ENCODE measurements at regions not wholly inside any gene's neighbourhood (a gene's known extent, or its start where the extent isn't known, plus 50 kb on each side); places are given as distances from the start of the nearest gene placed in this dataset.

- Mint-ChIP-seq H3K4me3 (no peak overlapping the region), H3K27me3 (peaks cover 0 to 23% (median 10%) of the 10 kb centered on the region in 3 donors), H3K9me3 (peaks cover 7 to 19% (median 15%) of the 10 kb centered on the region in 7 donors), H3K27ac (no peak overlapping the region), H3K4me1 (peaks cover 0 to 14% (median 4%) of the 10 kb centered on the region in 3 donors), H3K36me3 (peaks cover 12 to 13% of the 10 kb centered on the region in 2 donors)
- DNase-seq (no peak), ATAC-seq (ENCODE audit: low read depth in 2 of 2) (no peak)
Observed at GRCh38 chr1:222454186-222454585, 93.7 kb downstream of the HHIPL2 start.

GRCh38 chr1:222452031-222452430 is 95.9 kb downstream of the HHIPL2 start:
- H3K27ac Mint-ChIP-seq, result no peak overlapping the region
- no peak for ATAC-seq (ENCODE audit: low read depth in 2 of 2)
- peaks cover 2 to 3% of the 10 kb centered on the region in 2 donors for H3K36me3 Mint-ChIP-seq
- peaks cover 0 to 4% (median 4%) of the 10 kb centered on the region in 7 donors for H3K9me3 Mint-ChIP-seq
- H3K27me3 Mint-ChIP-seq, result peaks cover 0 to 35% (median 16%) of the 10 kb centered on the region in 3 donors
- DNase-seq, result no peak
- H3K4me1 Mint-ChIP-seq, result peaks cover 0 to 14% (median 4%) of the 10 kb centered on the region in 3 donors
- no peak overlapping the region for H3K4me3 Mint-ChIP-seq

DNA sequence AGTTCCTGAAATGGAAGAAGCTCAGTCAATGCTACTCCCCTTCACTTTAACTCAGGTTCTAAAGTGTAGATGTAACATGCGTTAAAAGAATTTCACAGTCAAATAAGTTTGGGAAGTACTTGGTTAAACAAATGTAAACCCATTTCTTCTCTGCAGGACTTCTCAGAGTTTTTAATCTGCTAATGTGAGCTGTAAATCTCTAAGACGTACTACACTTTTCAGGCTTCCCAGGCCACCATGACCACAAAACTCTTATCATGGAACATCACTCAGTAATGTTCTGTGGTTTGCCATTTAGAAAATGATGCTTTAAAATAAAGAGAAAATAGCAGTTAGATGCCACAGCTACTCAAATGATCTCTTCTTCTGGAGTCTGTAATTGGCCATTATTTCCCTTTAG is 104.3 kb downstream of the HHIPL2 start:
- no peak for ATAC-seq (ENCODE audit: low read depth in 2 of 2)

DNA sequence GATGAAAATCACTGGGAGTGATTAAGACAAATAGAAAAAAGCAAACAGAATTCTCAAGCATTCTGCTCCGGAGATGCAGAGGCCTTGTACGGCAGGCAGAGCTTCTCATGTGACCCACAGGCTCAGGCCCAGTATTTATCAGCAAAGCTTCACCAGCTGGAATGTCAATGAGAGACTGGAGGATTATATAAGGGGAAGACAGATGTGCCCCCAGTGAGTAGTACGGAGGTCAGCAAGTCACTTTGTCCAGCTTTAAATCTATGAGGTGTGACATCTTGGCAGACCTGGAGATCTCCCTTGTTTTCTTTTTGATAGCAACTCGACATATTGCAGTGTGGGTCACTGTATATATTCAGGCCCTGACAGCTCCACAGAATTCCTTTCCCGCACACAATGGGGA is 106.8 kb downstream of the HHIPL2 start:
- no peak overlapping the region for H3K4me3 Mint-ChIP-seq
- H3K9me3 Mint-ChIP-seq, result peaks cover 0 to 2% (median 0%) of the 10 kb centered on the region in 7 donors
- DNase-seq (no peak), ATAC-seq (ENCODE audit: low read depth in 2 of 2) (no peak)
- no peaks in the 10 kb centered on the region for H3K36me3 Mint-ChIP-seq
- H3K4me1 Mint-ChIP-seq, result no peaks in the 10 kb centered on the region
- peaks cover 4 to 49% (median 37%) of the 10 kb centered on the region in 3 donors for H3K27me3 Mint-ChIP-seq
- H3K27ac Mint-ChIP-seq, result no peak overlapping the region

More for the DNA sequence above, 104.3 kb downstream of the HHIPL2 start:
- no peak overlapping the region for H3K27ac Mint-ChIP-seq
- no peaks in the 10 kb centered on the region for H3K36me3 Mint-ChIP-seq
- no peaks in the 10 kb centered on the region for H3K4me1 Mint-ChIP-seq
- H3K9me3 Mint-ChIP-seq, result peaks cover 0 to 2% (median 0%) of the 10 kb centered on the region in 7 donors
- no peak overlapping the region for H3K4me3 Mint-ChIP-seq
- DNase-seq, result no peak
- H3K27me3 Mint-ChIP-seq, result peaks cover 6 to 56% (median 36%) of the 10 kb centered on the region in 3 donors

DNA sequence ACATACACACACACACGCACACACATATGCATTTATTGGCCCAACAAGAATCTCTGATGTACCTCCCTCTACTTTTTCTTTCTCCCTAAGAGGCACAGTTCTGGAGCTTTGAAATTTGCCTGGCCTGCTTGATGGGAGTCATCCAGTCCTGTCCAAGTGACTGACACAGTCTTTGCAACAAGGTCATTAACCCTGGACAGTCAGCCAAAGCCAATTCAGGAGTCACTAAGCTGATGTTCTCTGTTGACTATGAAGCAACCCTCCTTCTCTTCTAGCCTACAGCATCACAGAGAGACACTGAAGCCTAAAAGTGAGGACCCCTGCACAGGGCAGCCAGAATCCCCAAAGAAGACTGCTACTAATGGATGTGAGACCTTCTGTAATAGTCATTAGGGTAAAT is 123.1 kb downstream of the HHIPL2 start:
- H3K36me3 Mint-ChIP-seq, result peaks cover 0 to 22% of the 10 kb centered on the region in 2 donors

GRCh38 chr1:222421380-222421779 is 126.5 kb downstream of the HHIPL2 start:
- Mint-ChIP-seq H3K27ac (no peak overlapping the region), H3K27me3 (peaks cover 6 to 41% (median 35%) of the 10 kb centered on the region in 3 donors), H3K9me3 (peaks cover 0 to 19% (median 9%) of the 10 kb centered on the region in 7 donors), H3K4me1 (peaks cover 0 to 6% (median 6%) of the 10 kb centered on the region in 3 donors), H3K36me3 (peaks cover 0 to 15% of the 10 kb centered on the region in 2 donors), H3K4me3 (no peak overlapping the region)
- DNase-seq (no peak), ATAC-seq (ENCODE audit: low read depth in 2 of 2) (no peak)

More for the DNA sequence above, 123.1 kb downstream of the HHIPL2 start:
- ATAC-seq (ENCODE audit: low read depth in 2 of 2) (no peak), DNase-seq (no peak)
- H3K27me3 Mint-ChIP-seq, result peaks cover 12 to 43% (median 43%) of the 10 kb centered on the region in 3 donors
- peaks cover 3 to 19% (median 9%) of the 10 kb centered on the region in 7 donors for H3K9me3 Mint-ChIP-seq
- H3K4me1 Mint-ChIP-seq, result peaks cover 0 to 6% (median 6%) of the 10 kb centered on the region in 3 donors
- H3K4me3 Mint-ChIP-seq, result no peak overlapping the region
- no peak overlapping the region for H3K27ac Mint-ChIP-seq

GRCh38 chr1:222420633-222421032 is 127.3 kb downstream of the HHIPL2 start:
- peaks cover 0 to 15% of the 10 kb centered on the region in 2 donors for H3K36me3 Mint-ChIP-seq
- peaks cover 4 to 44% (median 35%) of the 10 kb centered on the region in 3 donors for H3K27me3 Mint-ChIP-seq
- H3K9me3 Mint-ChIP-seq, result peaks cover 0 to 11% (median 4%) of the 10 kb centered on the region in 7 donors
- H3K27ac Mint-ChIP-seq, result no peak overlapping the region
- peak overlapping the region in 2 of 8 donors; percentile 4 to 37 for H3K4me3 Mint-ChIP-seq
- DNase-seq, result no peak
- H3K4me1 Mint-ChIP-seq, result peaks cover 0 to 6% (median 6%) of the 10 kb centered on the region in 3 donors
- no peak for ATAC-seq (ENCODE audit: low read depth in 2 of 2)

DNA sequence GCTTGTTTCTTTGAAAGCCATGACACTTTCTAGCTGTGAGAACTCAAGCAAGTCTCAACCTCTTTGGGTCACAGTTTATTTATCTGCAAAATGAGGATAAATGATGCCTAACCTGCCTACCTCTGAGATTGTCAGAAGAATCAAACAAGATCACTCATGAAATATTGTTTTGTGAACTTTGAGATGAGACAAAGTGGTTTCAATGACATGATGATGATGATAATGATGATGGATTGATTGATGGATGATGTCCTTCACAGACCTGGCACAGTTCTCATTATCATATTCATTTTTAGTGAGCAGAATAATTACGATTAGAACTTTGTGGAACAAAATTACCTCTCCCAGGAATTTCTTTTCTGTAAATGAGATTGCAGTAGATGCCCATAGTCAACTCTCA is 129.2 kb downstream of the HHIPL2 start:
- Mint-ChIP-seq H3K4me1 (peaks cover 0 to 6% (median 6%) of the 10 kb centered on the region in 3 donors), H3K4me3 (no peak overlapping the region), H3K27ac (no peak overlapping the region), H3K36me3 (peaks cover 0 to 8% of the 10 kb centered on the region in 2 donors), H3K9me3 (peaks cover 0 to 4% (median 0%) of the 10 kb centered on the region in 7 donors), H3K27me3 (peaks cover 4 to 46% (median 33%) of the 10 kb centered on the region in 3 donors)
- DNase-seq (no peak), ATAC-seq (ENCODE audit: low read depth in 2 of 2) (no peak)

- Mint-ChIP-seq H3K9me3 (peaks cover 0 to 2% (median 0%) of the 10 kb centered on the region in 7 donors), H3K27me3 (peaks cover 4 to 32% (median 20%) of the 10 kb centered on the region in 3 donors), H3K27ac (no peak overlapping the region), H3K4me3 (no peak overlapping the region), H3K36me3 (no peaks in the 10 kb centered on the region), H3K4me1 (peaks cover 0 to 6% (median 6%) of the 10 kb centered on the region in 3 donors)
- DNase-seq (no peak), ATAC-seq (ENCODE audit: low read depth in 2 of 2) (no peak)
Observed at GRCh38 chr1:222417264-222417663, 130.6 kb downstream of the HHIPL2 start.

DNA sequence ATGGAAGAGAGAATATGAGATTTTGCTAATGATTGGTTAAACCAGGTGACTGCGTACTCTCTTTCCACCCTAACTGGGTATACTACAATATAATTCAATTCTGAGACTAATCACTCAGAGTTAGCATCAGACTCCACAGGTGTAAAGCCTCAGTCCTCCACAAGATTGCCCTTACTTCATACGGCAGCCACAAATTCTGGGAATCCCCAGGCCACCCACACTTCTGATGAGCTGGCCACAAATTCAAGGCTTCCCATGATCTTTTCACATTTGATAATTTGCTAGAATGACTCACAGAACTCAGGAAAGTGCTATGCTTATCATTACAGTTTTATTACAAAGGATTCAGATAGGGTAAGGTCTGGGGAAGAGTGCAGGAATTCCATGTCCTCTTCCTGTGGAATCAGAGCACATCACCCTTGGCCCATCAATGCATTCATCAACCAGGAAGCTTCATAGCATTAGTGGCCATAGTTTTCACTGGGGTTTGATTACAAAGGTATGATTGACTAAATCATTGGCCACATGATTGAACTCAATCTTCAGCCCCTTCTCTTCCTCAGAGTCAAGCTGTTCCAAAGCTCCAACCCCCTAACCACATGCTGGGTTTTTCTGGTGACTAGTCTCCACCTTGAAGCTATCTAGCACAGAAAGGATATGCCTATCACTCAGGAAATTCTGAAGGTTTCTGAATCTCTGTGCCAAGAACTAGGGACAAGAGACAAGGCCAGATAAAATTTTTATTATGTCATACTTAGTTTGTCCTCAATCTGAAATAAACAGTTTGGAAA is 131.7 kb downstream of the HHIPL2 start:
- ATAC-seq (ENCODE audit: low read depth in 2 of 2) (no peak), DNase-seq (no peak)
- Mint-ChIP-seq H3K36me3 (no peaks in the 10 kb centered on the region), H3K27me3 (peaks cover 4 to 23% (median 15%) of the 10 kb centered on the region in 3 donors), H3K4me1 (peaks cover 0 to 6% (median 6%) of the 10 kb centered on the region in 3 donors), H3K27ac (no peak overlapping the region), H3K9me3 (peaks cover 0 to 2% (median 0%) of the 10 kb centered on the region in 7 donors), H3K4me3 (no peak overlapping the region)

DNA sequence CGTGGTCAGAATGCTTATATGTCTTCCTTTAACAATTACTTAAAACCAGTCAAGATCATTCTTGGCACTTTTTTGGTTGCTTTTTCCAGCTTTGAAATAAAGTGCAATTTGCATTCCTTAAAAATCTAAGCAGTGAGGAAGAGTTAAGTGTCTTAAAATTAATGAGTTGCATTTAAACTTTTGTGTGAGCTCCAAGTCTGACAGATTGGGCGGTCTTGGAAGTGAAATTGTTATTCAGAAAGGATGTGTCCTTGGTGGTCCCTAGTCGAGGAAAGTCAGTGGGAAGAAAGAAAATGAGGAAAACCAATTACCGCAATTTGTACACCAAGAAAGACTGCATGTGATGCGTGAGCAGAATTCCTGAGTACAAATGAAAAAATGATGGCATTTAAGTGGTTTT is 132.5 kb downstream of the HHIPL2 start:
- no peak for ATAC-seq (ENCODE audit: low read depth in 2 of 2)
- Mint-ChIP-seq H3K27me3 (peaks cover 4 to 23% (median 15%) of the 10 kb centered on the region in 3 donors), H3K9me3 (peaks cover 0 to 2% (median 0%) of the 10 kb centered on the region in 7 donors), H3K4me1 (peaks cover 0 to 2% (median 2%) of the 10 kb centered on the region in 3 donors), H3K4me3 (no peak overlapping the region), H3K27ac (no peak overlapping the region), H3K36me3 (no peaks in the 10 kb centered on the region)
- DNase-seq, result no peak

- Mint-ChIP-seq H3K4me3 (no peak overlapping the region), H3K4me1 (no peaks in the 10 kb centered on the region), H3K36me3 (no peaks in the 10 kb centered on the region), H3K27ac (peak overlapping the region in 1 of 6 donors; percentile 38), H3K9me3 (peaks cover 0 to 4% (median 0%) of the 10 kb centered on the region in 7 donors), H3K27me3 (peaks cover 0 to 19% (median 10%) of the 10 kb centered on the region in 3 donors)
- no peak for DNase-seq
- no peak for ATAC-seq (ENCODE audit: low read depth in 2 of 2)
Observed at GRCh38 chr1:222413991-222414549, 133.8 kb downstream of the HHIPL2 start.

DNA sequence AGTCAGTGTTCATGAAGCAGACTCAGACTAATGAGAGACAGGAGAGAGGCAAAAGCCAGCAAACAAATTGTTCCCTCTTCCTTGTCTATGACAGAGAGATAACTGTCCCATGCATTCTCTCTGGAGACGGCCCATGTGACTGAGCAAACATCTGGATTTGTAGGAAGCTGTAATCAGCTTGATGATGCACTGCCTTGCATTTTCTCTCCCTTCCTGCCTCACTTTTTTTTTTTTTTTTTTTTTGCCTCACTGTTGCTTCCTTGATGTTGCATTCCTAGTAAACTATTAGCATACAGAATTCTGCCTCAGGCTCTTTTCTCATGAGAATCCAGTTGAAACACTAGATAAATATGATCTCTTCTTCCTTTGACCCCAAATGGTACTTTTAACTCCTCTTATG is 134.5 kb downstream of the HHIPL2 start:
- peaks cover 0 to 19% (median 10%) of the 10 kb centered on the region in 3 donors for H3K27me3 Mint-ChIP-seq
- H3K4me3 Mint-ChIP-seq, result no peak overlapping the region
- H3K4me1 Mint-ChIP-seq, result no peaks in the 10 kb centered on the region
- no peak for ATAC-seq (ENCODE audit: low read depth in 2 of 2)
- H3K36me3 Mint-ChIP-seq, result no peaks in the 10 kb centered on the region
- H3K27ac Mint-ChIP-seq, result peak overlapping the region in 1 of 6 donors; percentile 2
- H3K9me3 Mint-ChIP-seq, result peaks cover 0 to 9% (median 0%) of the 10 kb centered on the region in 7 donors
- no peak for DNase-seq
